HG03196 (cell line): ENCODE measurements at regions not wholly inside any gene's neighbourhood (a gene's known extent, or its start where the extent isn't known, plus 50 kb on each side); places are given as distances from the start of the nearest gene placed in this dataset.

Experiments used
- ATAC-seq: cut with Tn5 transposase; IDR thresholded peaks from one replicate; pipeline ENCODE4 v1.9.1; 2021; ENCODE audit not compliant: unreplicated experiment

GRCh38 chr1:175829845-175830244 is 86.5 kb upstream of the TNR start:
- ATAC-seq, result no peak

GRCh38 chr1:175826705-175827104 is 83.3 kb upstream of the TNR start:
- ATAC-seq, result no peak

GRCh38 chr1:175824079-175824478 is 80.7 kb upstream of the TNR start:
- no peak for ATAC-seq

- no peak for ATAC-seq
Observed at GRCh38 chr1:175823406-175823805, 80.0 kb upstream of the TNR start.

GRCh38 chr1:175822580-175822979 is 79.2 kb upstream of the TNR start:
- ATAC-seq, result no peak

- no peak for ATAC-seq
Observed at GRCh38 chr1:175820456-175821025, 77.1 kb upstream of the TNR start.

GRCh38 chr1:175818929-175819328 is 75.5 kb upstream of the TNR start:
- no peak for ATAC-seq

- no peak for ATAC-seq
Observed at GRCh38 chr1:175817445-175817844, 74.0 kb upstream of the TNR start.

- no peak for ATAC-seq
Observed at GRCh38 chr1:175814885-175815284, 71.5 kb upstream of the TNR start.

- no peak for ATAC-seq
Observed at GRCh38 chr1:175812936-175813335, 69.5 kb upstream of the TNR start.

GRCh38 chr1:175810305-175810704 is 66.9 kb upstream of the TNR start:
- ATAC-seq, result no peak

GRCh38 chr1:175808999-175809398 is 65.6 kb upstream of the TNR start:
- ATAC-seq, result no peak

GRCh38 chr1:175808573-175808972 is 65.2 kb upstream of the TNR start:
- no peak for ATAC-seq

GRCh38 chr1:175804561-175804960 is 61.2 kb upstream of the TNR start:
- ATAC-seq, result no peak

- no peak for ATAC-seq
Observed at GRCh38 chr1:175803413-175803812, 60.0 kb upstream of the TNR start.

- ATAC-seq, result no peak
Observed at GRCh38 chr1:175802407-175803123, 59.2 kb upstream of the TNR start.

- ATAC-seq, result no peak
Observed at GRCh38 chr1:175801979-175802378, 58.6 kb upstream of the TNR start.

- ATAC-seq, result no peak
Observed at GRCh38 chr1:175797576-175797975, 54.2 kb upstream of the TNR start.

- ATAC-seq, result no peak
Observed at GRCh38 chr1:175794586-175794985, 51.2 kb upstream of the TNR start.

GRCh38 chr1:175793617-175794016 is 50.2 kb upstream of the TNR start:
- ATAC-seq, result no peak
